WTC11 (cell line): ENCODE measurements at regions not wholly inside any gene's neighbourhood (a gene's known extent, or its start where the extent isn't known, plus 50 kb on each side); places are given as distances from the start of the nearest gene placed in this dataset.

ENCODE experiments used
- ATAC-seq: fragments of 200-7000 bp; cut with Tn5 transposase; 2 replicates; pipeline ENCODE4 v1.10.0; 2021; ENCODE audit warnings: mild to moderate bottlenecking, moderate library complexity
- CTCF ChIA-PET: fragments of 300-600 bp; sonication (Branson Sonifier 250); formaldehyde crosslinking; loops from one replicate; lab custom pipeline; 2021; ENCODE audit warnings: antibody characterized with exemption; lab: Charles Lee
- POLR2A ChIA-PET: fragments of 350-600 bp; sonication (Branson Sonifier 250); formaldehyde crosslinking; loops from one replicate; lab custom pipeline; 2021; ENCODE audit warnings: antibody characterized with exemption; lab: Charles Lee
- DNase-seq: peaks from one replicate; pipeline ENCODE4 v3.0.0; 2021; ENCODE audit warnings: low spot score
- H3K27ac Mint-ChIP-seq: 2 replicates; pipeline ENCODE4 v1.8.0; 2021; ENCODE audit warnings: mixed read lengths
- H3K27me3 Mint-ChIP-seq: 2 replicates; pipeline ENCODE4 v1.8.0; 2021; ENCODE audit warnings: low read depth, mild to moderate bottlenecking, moderate library complexity, mixed read lengths
- H3K36me3 Mint-ChIP-seq: 2 replicates; pipeline ENCODE4 v1.8.0; 2021; ENCODE audit warnings: mixed read lengths
- H3K4me1 Mint-ChIP-seq: 2 replicates; pipeline ENCODE4 v1.8.0; 2022; ENCODE audit warnings: mixed read lengths
- H3K4me3 Mint-ChIP-seq: 2 replicates; pipeline ENCODE4 v1.8.0; 2021; ENCODE audit warnings: mild to moderate bottlenecking, moderate library complexity, mixed read lengths
- H3K9me3 Mint-ChIP-seq: 2 replicates; pipeline ENCODE4 v1.8.0; 2021; ENCODE audit warnings: mixed read lengths
- AR ChIP-seq: fragments of 250-450 bp; sonication (Bioruptor Pico); IDR thresholded peaks from 2 replicates; pipeline ENCODE4 v1.9.0; 2021; ENCODE audit warnings: mild to moderate bottlenecking
- ATF1 ChIP-seq: sonication (generic); formaldehyde crosslinking; IDR thresholded peaks from 2 replicates; pipeline ENCODE4 v1.8.1; 2023; ENCODE audit warnings: mild to moderate bottlenecking, moderate library complexity, missing genetic modification reagents
- ATF6 ChIP-seq: sonication (generic); formaldehyde crosslinking; IDR thresholded peaks from 2 replicates; pipeline ENCODE4 v1.8.1; 2023; ENCODE audit warnings: mild to moderate bottlenecking, missing genetic modification reagents
- CREM ChIP-seq: sonication (generic); formaldehyde crosslinking; IDR thresholded peaks from 2 replicates; pipeline ENCODE4 v1.8.1; 2022; ENCODE audit warnings: mild to moderate bottlenecking, missing genetic modification reagents, moderate library complexity
- CTCF ChIP-seq: fragments of 200-600 bp; IDR thresholded peaks from 2 replicates; pipeline ENCODE4 v1.8.0; 2022; ENCODE audit warnings: antibody characterized with exemption
- E2F5 ChIP-seq: sonication (generic); formaldehyde crosslinking; IDR thresholded peaks from 2 replicates; pipeline ENCODE4 v1.8.1; 2022; ENCODE audit warnings: mild to moderate bottlenecking, moderate library complexity, missing genetic modification reagents
- ELF4 ChIP-seq: sonication (generic); formaldehyde crosslinking; IDR thresholded peaks from 2 replicates; pipeline ENCODE4 v1.8.1; 2022; ENCODE audit warnings: low read depth, mild to moderate bottlenecking, moderate library complexity, missing genetic modification reagents
- EMX1 ChIP-seq: fragments of 250-450 bp; sonication (Bioruptor Pico); IDR thresholded peaks from 2 replicates; pipeline ENCODE4 v1.8.0; 2021; ENCODE audit warnings: mild to moderate bottlenecking
- ERG ChIP-seq: fragments of 250-450 bp; sonication (Bioruptor Pico); IDR thresholded peaks from 2 replicates; pipeline ENCODE4 v1.8.0; 2021; ENCODE audit warnings: mild to moderate bottlenecking
- FOXP1 ChIP-seq: sonication (generic); formaldehyde crosslinking; IDR thresholded peaks from 2 replicates; pipeline ENCODE4 v1.8.0; 2022; ENCODE audit warnings: missing genetic modification reagents, mild to moderate bottlenecking, moderate library complexity, borderline replicate concordance
- GABPB1 ChIP-seq: sonication (generic); formaldehyde crosslinking; IDR thresholded peaks from 2 replicates; pipeline ENCODE4 v1.8.1; 2023; ENCODE audit warnings: mild to moderate bottlenecking, missing genetic modification reagents
- HMGXB4 ChIP-seq: sonication (generic); formaldehyde crosslinking; IDR thresholded peaks from 2 replicates; pipeline ENCODE4 v1.8.1; 2023; ENCODE audit warnings: mild to moderate bottlenecking, moderate library complexity, missing genetic modification reagents
- IRF1 ChIP-seq: sonication (generic); formaldehyde crosslinking; IDR thresholded peaks from 2 replicates; pipeline ENCODE4 v1.8.0; 2023; ENCODE audit warnings: missing genetic modification reagents
- JUN ChIP-seq: sonication (generic); formaldehyde crosslinking; IDR thresholded peaks from 2 replicates; pipeline ENCODE4 v1.8.0; 2023; ENCODE audit warnings: mild to moderate bottlenecking, missing genetic modification reagents
- MAX ChIP-seq: sonication (generic); formaldehyde crosslinking; IDR thresholded peaks from 2 replicates; pipeline ENCODE4 v1.8.0; 2022; ENCODE audit warnings: mild to moderate bottlenecking, missing genetic modification reagents
- MYBL2 ChIP-seq: sonication (generic); formaldehyde crosslinking; IDR thresholded peaks from 2 replicates; pipeline ENCODE4 v1.8.1; 2023; ENCODE audit warnings: mild to moderate bottlenecking, moderate library complexity, missing genetic modification reagents
- NFE2L1 ChIP-seq: sonication (generic); formaldehyde crosslinking; IDR thresholded peaks from 2 replicates; pipeline ENCODE4 v1.8.1; 2023; ENCODE audit warnings: missing genetic modification reagents
- PRRX2 ChIP-seq: fragments of 250-450 bp; sonication (Bioruptor Pico); IDR thresholded peaks from 2 replicates; pipeline ENCODE4 v1.8.0; 2021; ENCODE audit warnings: mild to moderate bottlenecking
- ZBTB21 ChIP-seq: sonication (generic); formaldehyde crosslinking; IDR thresholded peaks from 2 replicates; pipeline ENCODE4 v1.8.1; 2023; ENCODE audit warnings: mild to moderate bottlenecking, missing genetic modification reagents, borderline replicate concordance
- ZNF138 ChIP-seq: sonication (generic); formaldehyde crosslinking; conservative IDR thresholded peaks from 2 replicates; pipeline ENCODE4 v1.8.1; 2022; ENCODE audit warnings: mild to moderate bottlenecking, moderate library complexity, missing genetic modification reagents
- ZNF263 ChIP-seq: sonication (generic); formaldehyde crosslinking; IDR thresholded peaks from 2 replicates; pipeline ENCODE4 v1.8.1; 2022; ENCODE audit warnings: low read depth, mild to moderate bottlenecking, moderate library complexity, missing genetic modification reagents
- ZNF281 ChIP-seq: sonication (generic); formaldehyde crosslinking; IDR thresholded peaks from 2 replicates; pipeline ENCODE4 v1.8.0; 2023; ENCODE audit warnings: mild to moderate bottlenecking, missing genetic modification reagents

- TF ChIP-seq AR (CRISPR knock-in tag) (no peak), ERG (CRISPR knock-in tag) (no peak), ZNF138 (CRISPR knock-in tag) (no peak), IRF1 (CRISPR knock-in tag) (no peak), CTCF (no peak), ELF4 (CRISPR knock-in tag) (no peak), ZBTB21 (CRISPR knock-in tag) (no peak), NFE2L1 (CRISPR knock-in tag) (no peak), CREM (CRISPR knock-in tag) (no peak), E2F5 (CRISPR knock-in tag) (no peak), JUN (no peak)
Measured at GRCh38 chr10:3544561-3544960, 240.4 kb downstream of the KLF6 start (continued).

- H3K27me3 Mint-ChIP-seq = no peaks in the 10 kb centered on the region
- H3K36me3 Mint-ChIP-seq = 0 out of 2 replicates have a peak, but pooled peaks cover 2% of the 10 kb centered on the region
- peaks cover 12% of the 10 kb centered on the region for H3K9me3 Mint-ChIP-seq
- no peak for DNase-seq
- no peak overlapping the region for H3K27ac Mint-ChIP-seq
- CTCF ChIA-PET = no interaction called here
- peaks cover 9% of the 10 kb centered on the region for H3K4me1 Mint-ChIP-seq
- POLR2A ChIA-PET = no interaction called here
- TF ChIP-seq EMX1 (no peak), FOXP1 (CRISPR knock-in tag) (no peak), MAX (CRISPR knock-in tag) (no peak), ATF6 (CRISPR knock-in tag) (no peak), ZNF263 (CRISPR knock-in tag) (no peak), ZNF281 (CRISPR knock-in tag) (no peak), PRRX2 (CRISPR knock-in tag) (no peak), GABPB1 (CRISPR knock-in tag) (no peak), MYBL2 (no peak), ATF1 (no peak), HMGXB4 (CRISPR knock-in tag) (no peak)
- TF ChIP-seq, all 79 proteins: peak for 0
- H3K4me3 Mint-ChIP-seq = no peak overlapping the region
- no peak for ATAC-seq
Measured at GRCh38 chr10:3542185-3542611, 242.8 kb downstream of the KLF6 start.
